22Rv1 (cell line): ENCODE measurements at regions not wholly inside any gene's neighbourhood (a gene's known extent, or its start where the extent isn't known, plus 50 kb on each side); places are given as distances from the start of the nearest gene placed in this dataset.
"Not testable (repeated sequence)": the region's sequence is repeated elsewhere in the genome, so short reads cannot be mapped to it uniquely, and the experiment has no call there.

Experiments used
- H3K27ac ChIP-seq: fragments of 450-650 bp; 2 replicates; pipeline ENCODE4 v1.5.1; 2017
- ZFX ChIP-seq: fragments of 450-650 bp; IDR thresholded peaks from 2 replicates; pipeline ENCODE4 v1.6.1; 2017; ENCODE audit warnings: antibody characterized with exemption, borderline replicate concordance
- TF ChIP-seq, protein P1 (sequence below): fragments of 450-650 bp; IDR thresholded peaks from 2 replicates; pipeline ENCODE4 v1.5.1; 2017; ENCODE audit warnings: mild to moderate bottlenecking

- H3K27ac ChIP-seq = no peak overlapping the region
Observed at GRCh38 chr6:9316831-9317230, 881.5 kb upstream of the SLC35B3 start.

GRCh38 chr6:9315966-9316650, 880.8 kb upstream of the SLC35B3 start:
- no peak overlapping the region for H3K27ac ChIP-seq
- TF ChIP-seq, protein P1, sequence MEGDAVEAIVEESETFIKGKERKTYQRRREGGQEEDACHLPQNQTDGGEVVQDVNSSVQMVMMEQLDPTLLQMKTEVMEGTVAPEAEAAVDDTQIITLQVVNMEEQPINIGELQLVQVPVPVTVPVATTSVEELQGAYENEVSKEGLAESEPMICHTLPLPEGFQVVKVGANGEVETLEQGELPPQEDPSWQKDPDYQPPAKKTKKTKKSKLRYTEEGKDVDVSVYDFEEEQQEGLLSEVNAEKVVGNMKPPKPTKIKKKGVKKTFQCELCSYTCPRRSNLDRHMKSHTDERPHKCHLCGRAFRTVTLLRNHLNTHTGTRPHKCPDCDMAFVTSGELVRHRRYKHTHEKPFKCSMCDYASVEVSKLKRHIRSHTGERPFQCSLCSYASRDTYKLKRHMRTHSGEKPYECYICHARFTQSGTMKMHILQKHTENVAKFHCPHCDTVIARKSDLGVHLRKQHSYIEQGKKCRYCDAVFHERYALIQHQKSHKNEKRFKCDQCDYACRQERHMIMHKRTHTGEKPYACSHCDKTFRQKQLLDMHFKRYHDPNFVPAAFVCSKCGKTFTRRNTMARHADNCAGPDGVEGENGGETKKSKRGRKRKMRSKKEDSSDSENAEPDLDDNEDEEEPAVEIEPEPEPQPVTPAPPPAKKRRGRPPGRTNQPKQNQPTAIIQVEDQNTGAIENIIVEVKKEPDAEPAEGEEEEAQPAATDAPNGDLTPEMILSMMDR = no peak
- TF ChIP-seq ZFX = no peak

More at GRCh38 chr6:9316831-9317230, 881.5 kb upstream of the SLC35B3 start:
- TF ChIP-seq ZFX = no peak
- TF ChIP-seq, protein P1 = no peak

DNA sequence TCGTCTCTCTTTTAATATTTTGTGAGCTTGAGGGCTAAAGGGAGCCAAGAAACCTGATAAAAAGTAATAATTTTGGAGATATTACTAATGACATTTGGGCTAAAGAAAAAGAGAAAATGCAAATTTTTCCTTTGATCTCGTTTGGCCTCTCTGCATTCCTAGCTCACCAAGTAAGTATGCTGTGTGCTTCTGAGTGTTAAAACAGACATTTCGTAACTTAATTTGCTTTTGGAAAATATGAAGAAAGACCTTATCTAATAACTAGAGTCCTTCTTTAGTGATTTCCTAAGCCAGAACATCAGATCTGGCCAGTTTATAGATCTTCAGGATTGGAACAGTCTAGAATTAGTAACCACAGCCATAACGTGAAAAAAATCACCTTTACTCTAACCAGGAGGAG, 872.9 kb upstream of the SLC35B3 start:
- H3K27ac ChIP-seq = no peak overlapping the region
- TF ChIP-seq, protein P1 = no peak
- no peak for TF ChIP-seq ZFX

- TF ChIP-seq, protein P1 = no peak
- no peak for TF ChIP-seq ZFX
- no peak overlapping the region for H3K27ac ChIP-seq
Observed at GRCh38 chr6:9307786-9308185, 872.4 kb upstream of the SLC35B3 start.

GRCh38 chr6:9307187-9307586, 871.8 kb upstream of the SLC35B3 start:
- TF ChIP-seq, protein P1 = no peak
- no peak for TF ChIP-seq ZFX
- no peak overlapping the region for H3K27ac ChIP-seq

DNA sequence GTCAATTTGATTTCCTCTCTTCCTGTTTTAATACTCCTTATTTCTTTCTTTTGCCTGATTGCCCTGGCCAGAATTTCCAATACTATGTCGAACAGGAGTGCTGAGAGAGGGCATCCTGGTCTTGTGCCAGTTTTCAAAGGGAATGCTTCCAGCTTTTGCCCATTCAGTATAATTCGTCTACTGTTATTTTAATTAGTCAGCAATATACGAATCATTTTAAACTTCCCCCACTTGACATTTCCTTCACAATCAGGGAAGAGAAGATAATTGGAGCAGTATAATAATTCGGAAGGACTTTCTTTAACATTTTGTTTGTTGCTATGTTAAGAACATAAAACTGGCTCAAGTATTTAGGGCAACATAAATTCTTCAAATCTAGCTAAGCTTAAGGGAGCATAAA, 860.3 kb upstream of the SLC35B3 start:
- TF ChIP-seq, protein P1 = no peak
- no peak for TF ChIP-seq ZFX

DNA sequence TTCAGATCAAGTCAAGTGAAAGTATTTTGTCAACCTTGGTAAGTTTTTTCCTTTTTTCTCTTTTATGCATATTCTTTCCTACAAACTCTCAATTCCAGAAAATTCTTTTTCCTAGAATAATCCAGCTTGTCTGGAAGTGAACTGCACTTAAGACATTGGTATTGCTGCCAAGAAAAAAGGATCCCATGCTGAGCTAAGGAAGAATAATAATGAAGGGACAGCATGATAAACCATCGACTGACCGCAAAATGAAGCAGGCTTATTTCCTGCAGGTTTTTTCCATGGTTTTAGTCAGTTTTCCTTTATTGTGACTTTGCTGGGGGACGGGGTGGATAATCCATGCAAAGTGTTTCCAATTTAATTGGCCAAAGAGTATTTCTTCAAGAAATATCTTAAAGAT, 857.6 kb upstream of the SLC35B3 start:
- TF ChIP-seq, protein P1 = no peak
- no peak for TF ChIP-seq ZFX
- no peak overlapping the region for H3K27ac ChIP-seq

More for the DNA sequence above, 860.3 kb upstream of the SLC35B3 start:
- H3K27ac ChIP-seq = no peak overlapping the region

- not testable (repeated sequence) for H3K27ac ChIP-seq
Observed at GRCh38 chr6:9290342-9290741, 855.0 kb upstream of the SLC35B3 start.
